Nephron (organoid): ENCODE measurements at regions not wholly inside any gene's neighbourhood (a gene's known extent, or its start where the extent isn't known, plus 50 kb on each side); places are given as distances from the start of the nearest gene placed in this dataset.

Experiments used
- H3K27ac Mint-ChIP-seq, 3 experiments: 2 replicates each; pipeline ENCODE4 v1.8.0; 2020; ENCODE audit warnings: mixed read lengths in 3 of 3, mild to moderate bottlenecking in 2 of 3, moderate library complexity in 1 of 3
- H3K27me3 Mint-ChIP-seq: 2 replicates; pipeline ENCODE4 v1.8.0; 2021; ENCODE audit warnings: low read depth, mild to moderate bottlenecking, moderate library complexity, mixed read lengths
- H3K36me3 Mint-ChIP-seq: 2 replicates; pipeline ENCODE4 v1.8.0; 2020; ENCODE audit warnings: low read depth, mixed read lengths
- H3K4me1 Mint-ChIP-seq: 2 replicates; pipeline ENCODE4 v1.8.0; 2020; ENCODE audit warnings: mixed read lengths
- H3K4me3 Mint-ChIP-seq, 3 experiments: 2 replicates each; pipeline ENCODE4 v1.8.0; 2020; ENCODE audit warnings: mild to moderate bottlenecking in 3 of 3, mixed read lengths in 3 of 3, moderate library complexity in 2 of 3
- H3K9me3 Mint-ChIP-seq: 2 replicates; pipeline ENCODE4 v1.8.0; 2020; ENCODE audit warnings: mixed read lengths
- TF ChIP-seq, protein P1 (sequence below), 3 experiments: fragments of 200-600 bp; sonication (generic); IDR thresholded peaks; one replicate each; pipeline ENCODE4 v1.5.0; 2021; ENCODE audit warnings: antibody characterized with exemption in 3 of 3; ENCODE audit not compliant: unreplicated experiment in 3 of 3

DNA sequence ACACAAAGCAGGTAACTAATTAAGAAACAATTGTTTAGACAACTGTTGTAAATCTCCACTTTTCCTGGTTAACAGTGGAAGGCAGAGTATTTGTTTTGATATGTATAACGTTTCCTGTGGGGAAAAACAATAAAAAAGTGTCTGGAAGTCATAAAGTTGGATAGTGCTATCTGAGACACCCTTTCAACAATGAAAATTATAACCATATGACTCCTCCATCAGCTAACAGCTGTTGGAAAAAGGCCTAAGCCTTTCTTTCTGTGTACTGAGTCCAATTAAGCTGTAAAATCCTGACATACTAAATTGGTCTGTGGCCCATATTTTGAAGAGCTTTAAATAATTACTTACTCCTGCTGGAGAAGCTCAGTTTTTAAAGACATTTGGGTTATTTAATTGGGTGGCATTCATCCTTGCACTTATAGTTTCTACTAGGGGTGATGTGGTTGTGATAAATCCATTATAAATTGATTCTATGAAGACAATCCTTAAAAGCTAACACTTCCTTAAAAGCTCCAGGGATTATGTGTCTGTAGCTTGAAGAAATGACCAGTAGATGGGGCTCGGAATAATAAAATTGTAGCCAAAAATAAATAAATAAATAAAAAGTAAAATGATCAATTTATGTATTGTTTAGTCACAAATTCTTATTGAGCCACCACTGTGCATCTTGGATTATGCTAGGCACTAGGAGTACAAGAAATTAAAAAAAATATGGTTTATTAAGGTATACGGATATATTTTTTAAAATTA is 698.1 kb upstream of the NXPH2 start:
- peaks cover 15% of the 10 kb centered on the region for H3K4me1 Mint-ChIP-seq

GRCh38 chr2:139477618-139478017 is 697.4 kb upstream of the NXPH2 start:
- H3K4me3 Mint-ChIP-seq = no peak overlapping the region
- H3K27ac Mint-ChIP-seq = peak overlapping the region in 2 of 3 experiments; percentile 55 to 71
- H3K36me3 Mint-ChIP-seq = no peaks in the 10 kb centered on the region
- peaks cover 15% of the 10 kb centered on the region for H3K4me1 Mint-ChIP-seq
- H3K9me3 Mint-ChIP-seq = no peaks in the 10 kb centered on the region
- no peaks in the 10 kb centered on the region for H3K27me3 Mint-ChIP-seq
- TF ChIP-seq, protein P1, sequence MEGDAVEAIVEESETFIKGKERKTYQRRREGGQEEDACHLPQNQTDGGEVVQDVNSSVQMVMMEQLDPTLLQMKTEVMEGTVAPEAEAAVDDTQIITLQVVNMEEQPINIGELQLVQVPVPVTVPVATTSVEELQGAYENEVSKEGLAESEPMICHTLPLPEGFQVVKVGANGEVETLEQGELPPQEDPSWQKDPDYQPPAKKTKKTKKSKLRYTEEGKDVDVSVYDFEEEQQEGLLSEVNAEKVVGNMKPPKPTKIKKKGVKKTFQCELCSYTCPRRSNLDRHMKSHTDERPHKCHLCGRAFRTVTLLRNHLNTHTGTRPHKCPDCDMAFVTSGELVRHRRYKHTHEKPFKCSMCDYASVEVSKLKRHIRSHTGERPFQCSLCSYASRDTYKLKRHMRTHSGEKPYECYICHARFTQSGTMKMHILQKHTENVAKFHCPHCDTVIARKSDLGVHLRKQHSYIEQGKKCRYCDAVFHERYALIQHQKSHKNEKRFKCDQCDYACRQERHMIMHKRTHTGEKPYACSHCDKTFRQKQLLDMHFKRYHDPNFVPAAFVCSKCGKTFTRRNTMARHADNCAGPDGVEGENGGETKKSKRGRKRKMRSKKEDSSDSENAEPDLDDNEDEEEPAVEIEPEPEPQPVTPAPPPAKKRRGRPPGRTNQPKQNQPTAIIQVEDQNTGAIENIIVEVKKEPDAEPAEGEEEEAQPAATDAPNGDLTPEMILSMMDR (IDR thresholded peaks at IDR 0.05; ENCODE audit: unreplicated experiment in 3 of 3) = no peak

More for the DNA sequence above, 698.1 kb upstream of the NXPH2 start:
- Mint-ChIP-seq H3K27ac (peak overlapping the region; percentile 55 to 71 (median 55)), H3K4me3 (no peak overlapping the region), H3K27me3 (no peaks in the 10 kb centered on the region), H3K36me3 (no peaks in the 10 kb centered on the region), H3K9me3 (no peaks in the 10 kb centered on the region)
- TF ChIP-seq, protein P1 (IDR thresholded peaks at IDR 0.05; ENCODE audit: unreplicated experiment in 3 of 3) = peak in 1 of 3 experiments; percentile 7

DNA sequence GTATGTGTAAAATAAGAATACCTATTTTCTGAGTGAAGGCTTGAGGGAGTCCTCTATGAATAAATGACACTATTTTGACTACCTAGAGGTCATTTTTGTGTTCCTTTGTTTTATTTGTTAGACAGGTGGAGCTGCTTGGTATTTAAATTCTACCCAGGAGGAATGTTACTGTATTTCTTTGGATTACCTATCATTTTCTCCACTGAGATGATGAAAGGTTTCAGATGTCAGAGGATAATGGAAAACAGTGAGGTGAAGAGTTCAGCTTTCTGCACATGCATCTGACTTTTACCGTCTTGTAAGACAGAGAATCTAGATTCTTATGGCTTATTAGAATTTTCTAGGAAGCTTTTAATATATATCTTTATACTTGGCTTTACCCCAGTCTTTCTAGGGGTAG is 689.8 kb upstream of the NXPH2 start:
- TF ChIP-seq, protein P1 (IDR thresholded peaks at IDR 0.05; ENCODE audit: unreplicated experiment in 3 of 3) = no peak
- peaks cover 14% of the 10 kb centered on the region for H3K4me1 Mint-ChIP-seq
- no peak overlapping the region for H3K4me3 Mint-ChIP-seq
- H3K27me3 Mint-ChIP-seq = no peaks in the 10 kb centered on the region
- H3K36me3 Mint-ChIP-seq = no peaks in the 10 kb centered on the region
- peak overlapping the region in 1 of 3 experiments; percentile 13 for H3K27ac Mint-ChIP-seq
- no peaks in the 10 kb centered on the region for H3K9me3 Mint-ChIP-seq

- TF ChIP-seq, protein P1 (IDR thresholded peaks at IDR 0.05; ENCODE audit: unreplicated experiment in 3 of 3) = no peak
- Mint-ChIP-seq H3K27ac (no peak overlapping the region), H3K4me3 (no peak overlapping the region), H3K4me1 (peaks cover 5% of the 10 kb centered on the region), H3K27me3 (no peaks in the 10 kb centered on the region), H3K9me3 (no peaks in the 10 kb centered on the region), H3K36me3 (no peaks in the 10 kb centered on the region)
Measured at GRCh38 chr2:139465789-139466188, 685.6 kb upstream of the NXPH2 start.

- Mint-ChIP-seq H3K27me3 (no peaks in the 10 kb centered on the region), H3K4me3 (no peak overlapping the region), H3K27ac (no peak overlapping the region), H3K4me1 (no peaks in the 10 kb centered on the region), H3K9me3 (peaks cover 21% of the 10 kb centered on the region), H3K36me3 (no peaks in the 10 kb centered on the region)
- TF ChIP-seq, protein P1 (IDR thresholded peaks at IDR 0.05; ENCODE audit: unreplicated experiment in 3 of 3) = no peak
Measured at GRCh38 chr2:139457873-139458272, 677.7 kb upstream of the NXPH2 start.

- no peak overlapping the region for H3K27ac Mint-ChIP-seq
- TF ChIP-seq, protein P1 (IDR thresholded peaks at IDR 0.05; ENCODE audit: unreplicated experiment in 3 of 3) = no peak
- H3K4me3 Mint-ChIP-seq = no peak overlapping the region
- H3K9me3 Mint-ChIP-seq = peaks cover 31% of the 10 kb centered on the region
- no peaks in the 10 kb centered on the region for H3K27me3 Mint-ChIP-seq
- H3K4me1 Mint-ChIP-seq = no peaks in the 10 kb centered on the region
- no peaks in the 10 kb centered on the region for H3K36me3 Mint-ChIP-seq
Measured at GRCh38 chr2:139454251-139454650, 674.1 kb upstream of the NXPH2 start.
